HG02571 (cell line): ENCODE measurements at regions not wholly inside any gene's neighbourhood (a gene's known extent, or its start where the extent isn't known, plus 50 kb on each side); places are given as distances from the start of the nearest gene placed in this dataset.

Experiments used
- ATAC-seq: cut with Tn5 transposase; IDR thresholded peaks from one replicate; pipeline ENCODE4 v1.9.1; 2021; ENCODE audit warnings: mild to moderate bottlenecking, moderate library complexity; ENCODE audit not compliant: unreplicated experiment

- no peak for ATAC-seq
These were observed 250.3 kb downstream of the GPR37 start for GRCh38 chr7:124515106-124515830.

DNA sequence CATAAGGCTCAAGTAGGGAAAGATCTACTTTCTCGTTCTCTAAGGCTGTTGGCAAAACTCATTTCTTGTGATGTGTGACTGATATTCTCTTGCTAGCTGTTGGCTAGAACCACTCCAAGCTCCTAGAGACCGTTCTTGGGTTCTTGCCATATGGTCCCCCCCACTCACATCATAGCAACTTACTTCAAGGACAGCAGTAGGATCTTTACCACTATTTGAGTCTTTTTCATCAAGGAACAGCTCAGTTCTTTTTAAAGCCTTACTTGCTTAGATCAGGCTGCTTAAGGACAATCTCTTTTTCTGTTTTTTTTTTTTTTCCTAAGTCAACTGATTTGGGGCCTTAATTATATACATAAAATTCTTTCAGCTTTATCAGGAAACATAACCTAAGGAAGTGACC lies 251.1 kb downstream of the GPR37 start:
- no peak for ATAC-seq

- no peak for ATAC-seq
These were observed 268.4 kb downstream of the GPR37 start for GRCh38 chr7:124497176-124497575.

DNA sequence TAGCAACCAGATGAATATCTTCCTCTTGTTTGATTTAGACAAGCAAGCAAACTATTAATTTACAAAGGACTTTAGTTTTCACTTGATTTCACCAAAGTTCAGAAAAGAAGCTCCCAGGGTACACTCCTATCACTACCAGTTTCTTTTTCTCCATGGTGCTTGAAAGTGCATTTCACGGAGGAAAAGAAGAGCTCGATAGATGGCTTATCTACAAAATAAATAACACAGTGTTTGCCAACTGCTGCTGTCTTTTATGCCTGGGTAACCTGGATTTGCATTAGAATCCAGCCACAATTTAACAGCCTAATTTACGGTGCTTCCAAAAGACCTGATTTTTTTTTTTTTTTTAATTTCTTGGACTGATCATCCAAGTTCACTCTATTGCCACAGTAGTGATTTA lies 275.7 kb downstream of the GPR37 start:
- no peak for ATAC-seq

GRCh38 chr7:124489082-124489819 lies 276.3 kb downstream of the GPR37 start:
- no peak for ATAC-seq

DNA sequence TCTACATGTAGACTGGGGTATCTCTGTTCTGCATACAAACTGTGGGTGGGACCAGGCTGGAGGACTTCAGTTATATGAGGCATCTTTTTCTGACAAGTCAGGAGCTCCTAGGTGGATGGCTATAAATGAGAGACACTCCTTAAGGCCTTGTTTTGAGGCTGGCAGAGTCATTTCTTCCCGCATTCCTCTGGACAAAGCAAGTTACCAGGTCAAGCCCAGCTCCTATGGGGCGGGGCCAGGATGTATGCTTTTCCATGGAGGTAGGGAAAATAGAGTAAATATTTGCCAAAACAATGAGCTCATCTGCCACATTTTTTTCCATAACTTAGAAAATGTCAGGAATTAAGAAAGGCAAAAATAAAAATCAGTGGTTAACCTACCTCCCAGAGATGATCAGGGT lies 283.4 kb downstream of the GPR37 start:
- ATAC-seq, result no peak

- no peak for ATAC-seq
These were observed 284.7 kb downstream of the GPR37 start for GRCh38 chr7:124480821-124481290.

DNA sequence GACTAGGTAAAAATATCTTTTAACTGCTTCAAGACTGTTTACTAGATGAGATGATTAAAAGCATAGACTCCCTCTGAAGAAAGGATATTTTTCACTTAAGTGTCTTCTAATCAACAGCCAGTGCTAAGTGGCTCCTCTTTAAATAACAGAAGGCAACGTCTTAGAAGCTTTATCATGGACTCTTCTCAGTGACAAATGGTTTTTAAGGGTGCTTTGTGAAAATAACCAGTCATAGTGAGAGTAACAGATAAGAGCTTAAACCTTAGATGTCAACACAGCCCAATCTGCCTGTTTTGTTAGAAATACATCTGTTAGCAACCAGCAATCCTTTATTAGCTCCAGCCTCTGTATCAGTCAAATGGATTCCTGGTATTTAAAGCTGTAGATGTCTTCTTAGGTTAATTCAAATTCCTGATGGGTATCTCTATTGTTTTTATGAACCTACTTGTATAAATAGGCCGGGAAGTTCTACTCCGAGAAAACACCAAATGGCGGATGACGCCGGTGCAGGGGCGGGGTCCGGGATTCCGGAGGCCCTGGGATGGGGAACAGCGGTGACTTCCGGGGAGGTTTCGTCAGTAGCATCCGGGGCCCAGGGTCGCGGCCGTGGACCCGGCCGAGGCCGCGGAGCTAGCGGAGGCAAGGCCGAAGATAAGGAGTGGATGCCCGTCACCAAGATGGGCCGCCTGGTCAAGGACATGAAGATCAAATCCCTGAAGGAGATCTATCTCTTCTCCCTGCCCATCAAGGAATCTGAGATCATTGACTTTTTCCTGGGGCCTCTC lies 285.4 kb downstream of the GPR37 start:
- ATAC-seq, result no peak

DNA sequence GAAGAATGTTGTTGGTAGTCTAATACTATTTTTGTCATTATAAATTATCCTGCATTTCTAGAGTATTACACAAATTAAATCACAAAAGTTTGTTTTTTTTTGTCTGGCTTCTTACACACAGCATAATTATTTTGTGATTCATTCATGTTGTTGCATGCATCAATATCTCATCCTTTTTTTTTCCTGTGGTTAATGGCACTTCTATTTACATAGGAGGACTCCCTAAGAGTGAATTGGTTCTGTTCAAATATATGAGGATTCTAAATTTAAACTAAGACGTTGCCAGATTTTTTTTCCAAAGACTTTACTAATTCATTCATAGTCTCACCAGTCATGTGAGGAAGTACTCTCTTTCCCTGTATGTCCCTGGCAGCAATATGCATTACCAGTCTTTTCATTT lies 303.3 kb downstream of the GPR37 start:
- no peak for ATAC-seq

GRCh38 chr7:124460555-124460954 lies 305.0 kb downstream of the GPR37 start:
- no peak for ATAC-seq

GRCh38 chr7:124460056-124460450 lies 305.5 kb downstream of the GPR37 start:
- ATAC-seq, result no peak

GRCh38 chr7:124459101-124460055 lies 306.2 kb downstream of the GPR37 start:
- no peak for ATAC-seq

- no peak for ATAC-seq
These were observed 307.8 kb downstream of the GPR37 start for GRCh38 chr7:124457841-124458240.

DNA sequence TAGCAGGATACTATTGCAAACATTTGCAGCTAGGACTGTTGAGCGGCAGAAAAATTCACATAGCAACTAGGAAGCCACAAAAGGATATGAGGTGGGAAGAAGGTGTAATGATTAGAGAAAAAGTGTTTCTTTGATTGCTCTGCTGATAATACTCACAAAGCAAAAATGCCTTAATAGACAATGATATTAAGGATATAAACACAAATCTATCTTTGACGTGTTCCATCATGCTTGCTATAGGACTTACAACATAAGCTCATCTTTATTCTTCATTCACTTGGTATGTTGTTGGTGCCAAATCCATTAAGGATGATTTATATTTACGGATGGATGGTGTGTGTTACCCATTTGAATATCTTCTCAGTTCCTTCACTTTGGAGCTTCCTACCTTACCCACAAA lies 309.3 kb downstream of the GPR37 start:
- ATAC-seq, result no peak

- no peak for ATAC-seq
These were observed 313.4 kb downstream of the GPR37 start for GRCh38 chr7:124452186-124452585.

DNA sequence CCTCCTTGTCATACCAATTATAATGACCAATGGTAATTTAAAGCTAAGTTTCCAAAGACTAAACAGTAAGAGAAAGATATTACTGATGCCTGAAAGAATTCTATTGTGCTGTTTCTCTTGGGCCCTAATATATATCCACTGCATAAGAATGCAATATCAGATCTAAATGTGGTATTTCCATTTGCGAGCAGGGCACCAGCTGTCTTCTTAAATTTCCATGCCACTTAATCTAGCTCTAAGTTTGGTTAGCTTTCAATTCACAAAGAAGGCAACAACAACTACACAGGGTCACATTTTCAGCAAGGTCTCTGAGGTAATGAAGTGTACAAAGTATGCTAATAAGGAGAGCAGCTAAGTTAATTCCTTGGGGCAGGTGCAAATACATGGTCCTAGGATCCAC lies 315.7 kb downstream of the GPR37 start:
- ATAC-seq, result no peak

DNA sequence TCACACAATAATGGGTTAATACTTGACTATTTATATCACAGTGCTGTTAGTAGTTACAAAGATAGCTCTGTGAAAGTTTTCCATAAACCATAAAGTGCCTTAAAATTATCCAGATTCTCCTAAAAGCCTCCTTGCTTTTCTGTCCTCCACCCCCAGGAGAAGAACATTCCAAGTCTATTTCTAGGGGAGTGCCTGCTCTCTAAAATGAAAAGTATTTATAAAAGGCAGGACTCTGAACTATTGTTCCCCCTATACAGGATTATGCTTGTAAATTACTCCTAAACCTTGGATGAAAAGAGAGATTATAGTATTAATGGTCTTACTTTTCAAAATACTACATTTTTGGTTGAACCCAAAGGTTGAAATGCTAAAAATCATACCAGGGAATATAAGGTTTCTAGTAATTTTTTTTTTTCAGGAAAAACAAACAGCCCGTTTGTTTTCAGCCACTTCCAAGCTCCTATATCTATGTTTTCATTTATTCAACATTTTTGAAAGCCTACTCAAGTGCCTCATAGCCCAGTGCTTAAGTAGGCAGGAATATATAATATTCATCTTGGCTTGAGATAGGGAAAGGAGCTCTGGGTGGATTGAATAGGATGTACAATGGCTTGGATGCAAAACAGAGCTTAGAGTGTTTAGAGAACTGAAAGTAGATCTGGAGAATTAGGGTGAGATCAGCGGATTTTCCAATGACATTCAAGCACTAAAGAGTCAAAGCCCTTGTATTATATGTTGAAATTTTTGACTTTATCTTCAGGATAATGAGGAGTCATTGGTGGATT lies 320.7 kb downstream of the GPR37 start:
- no peak for ATAC-seq

GRCh38 chr7:124443762-124444161 lies 321.8 kb downstream of the GPR37 start:
- ATAC-seq, result no peak

GRCh38 chr7:124440081-124440480 lies 325.5 kb downstream of the GPR37 start:
- no peak for ATAC-seq
